ENCODE measurements at regions not wholly inside any gene's neighbourhood (a gene's known extent, or its start where the extent isn't known, plus 50 kb on each side); places are given as distances from the start of the nearest gene placed in this dataset.

GRCh38 chr13:34257966-34258365, 440.0 kb downstream of the RFC3 start:
- TF ChIP-seq CTCF (IDR thresholded peaks at IDR 0.05) (no peak), POLR2A (IDR thresholded peaks at IDR 0.05) (no peak)

All from Peyer's patch (tissue), 4 donors.